ENCODE measurements at regions not wholly inside any gene's neighbourhood (a gene's known extent, or its start where the extent isn't known, plus 50 kb on each side); places are given as distances from the start of the nearest gene placed in this dataset.
A peak's percentile ranks its signal among the peaks of the same experiment; 100 is the strongest.
"Not testable (repeated sequence)": the region's sequence is repeated elsewhere in the genome, so short reads cannot be mapped to it uniquely, and the experiment has no call there.

GRCh38 chr2:109976319-109976718, 77.8 kb downstream of the LIMS3 start:
- not testable (repeated sequence) for DNase-seq (ENCODE audit: low spot score)

GRCh38 chr2:109980754-109981153, 82.3 kb downstream of the LIMS3 start:
- H3K36me3 ChIP-seq; H3K27ac ChIP-seq; H3K4me1 ChIP-seq; H3K27me3 ChIP-seq; H3K4me3 ChIP-seq; H3K9me3 ChIP-seq; DNase-seq (ENCODE audit: low spot score): not testable (repeated sequence)

More at GRCh38 chr2:109976319-109976718, 77.8 kb downstream of the LIMS3 start:
- not testable (repeated sequence) for H3K27me3 ChIP-seq, H3K4me3 ChIP-seq, H3K4me1 ChIP-seq, H3K36me3 ChIP-seq, H3K27ac ChIP-seq, H3K9me3 ChIP-seq

GRCh38 chr2:109986389-109987088, 88.1 kb downstream of the LIMS3 start:
- not testable (repeated sequence) for H3K36me3 ChIP-seq; H3K27me3 ChIP-seq; H3K4me3 ChIP-seq; H3K9me3 ChIP-seq; H3K27ac ChIP-seq; DNase-seq (ENCODE audit: low spot score); H3K4me1 ChIP-seq

GRCh38 chr2:109987089-109987420, 88.6 kb downstream of the LIMS3 start:
- not testable (repeated sequence) for H3K9me3 ChIP-seq; H3K4me3 ChIP-seq; H3K4me1 ChIP-seq; H3K36me3 ChIP-seq; H3K27ac ChIP-seq; H3K27me3 ChIP-seq; DNase-seq (ENCODE audit: low spot score)

DNA sequence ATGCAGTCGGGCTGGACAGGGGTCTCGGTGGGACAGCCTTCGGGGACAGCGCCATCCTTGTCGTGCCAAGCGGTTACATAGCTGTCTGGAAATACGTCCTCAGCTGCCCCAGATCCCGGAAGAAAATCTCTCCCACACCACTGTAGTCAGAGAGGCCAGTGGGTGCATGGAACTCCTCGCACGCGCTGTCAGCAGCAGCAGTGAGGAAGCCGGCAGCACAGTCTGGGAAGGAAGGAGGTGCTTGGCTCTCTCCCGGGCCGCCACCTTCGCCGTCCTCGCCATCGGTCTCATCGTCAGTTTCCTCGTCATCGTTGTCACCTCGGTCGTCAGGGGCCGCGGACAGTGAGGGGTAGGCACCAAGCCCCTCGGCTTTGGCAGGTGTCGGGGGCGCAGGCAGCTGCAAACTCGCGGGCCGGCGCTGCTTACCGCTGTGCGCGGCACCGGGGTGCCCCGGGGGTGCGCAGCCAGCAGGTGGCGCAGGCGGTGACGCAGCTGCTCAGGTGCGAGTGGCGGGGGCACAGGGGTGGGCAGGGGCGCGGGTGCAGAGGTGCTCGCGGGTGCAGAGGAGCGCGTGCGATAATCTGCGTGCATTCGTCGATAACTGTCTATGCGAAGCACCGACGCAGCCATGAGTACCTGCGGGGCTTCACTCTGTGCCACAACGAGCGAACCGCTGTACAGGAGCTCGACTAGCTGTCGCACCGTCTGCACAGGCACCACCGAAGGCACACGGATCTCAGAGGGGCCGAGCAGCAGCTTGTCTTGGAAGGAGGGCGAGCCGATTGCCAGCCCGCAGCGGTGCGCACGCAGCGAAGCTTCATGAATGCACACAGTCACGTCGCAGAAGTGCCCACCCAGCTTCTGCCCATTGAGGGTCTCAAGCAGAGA, 89.2 kb downstream of the LIMS3 start:
- not testable (repeated sequence) for H3K4me3 ChIP-seq; H3K27ac ChIP-seq; DNase-seq (ENCODE audit: low spot score); H3K27me3 ChIP-seq; H3K4me1 ChIP-seq; H3K36me3 ChIP-seq; H3K9me3 ChIP-seq

GRCh38 chr2:109999395-109999794, 100.9 kb downstream of the LIMS3 start:
- H3K27me3 ChIP-seq; H3K4me3 ChIP-seq; H3K9me3 ChIP-seq; H3K27ac ChIP-seq; DNase-seq (ENCODE audit: low spot score); H3K4me1 ChIP-seq; H3K36me3 ChIP-seq: not testable (repeated sequence)

DNA sequence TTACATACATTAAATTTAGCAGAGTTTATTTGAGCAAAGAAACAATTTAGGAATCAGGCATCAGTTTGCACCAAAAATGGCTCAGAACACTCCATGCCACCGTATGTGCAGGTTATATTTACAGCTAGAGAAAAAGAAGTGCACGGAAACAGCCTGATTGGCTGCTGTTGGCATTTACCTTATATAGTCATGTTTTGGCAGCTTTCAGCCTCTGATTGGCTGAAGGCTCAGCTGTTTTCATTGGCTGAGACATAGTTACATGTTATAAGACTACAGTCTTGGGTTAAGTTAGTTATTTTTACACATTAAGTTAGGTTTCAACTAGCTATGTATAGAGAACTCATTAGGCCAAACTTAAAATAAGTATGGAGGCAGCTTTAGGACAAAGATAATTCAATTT, 104.0 kb downstream of the LIMS3 start:
- not testable (repeated sequence) for H3K4me1 ChIP-seq, H3K36me3 ChIP-seq

DNA sequence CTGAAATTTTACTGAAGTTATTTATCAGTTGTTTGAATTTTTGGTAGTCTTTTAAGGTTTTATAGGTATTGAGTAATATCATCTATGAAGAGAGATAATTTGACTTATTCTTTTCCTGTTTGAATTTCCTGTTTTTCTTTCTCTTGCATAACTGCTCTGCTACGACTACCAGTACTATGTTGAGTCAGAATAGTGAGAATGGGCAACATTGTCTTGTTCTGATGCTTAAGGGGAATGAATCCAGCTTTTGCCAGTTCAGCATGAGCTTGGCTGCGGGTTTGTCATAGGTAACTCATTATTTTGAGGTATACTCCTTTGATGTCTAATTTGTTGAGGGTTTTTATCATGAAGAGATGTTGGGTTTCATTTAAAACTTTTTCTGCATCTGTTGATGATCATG, 102.2 kb downstream of the MALL start:
- not testable (repeated sequence) for H3K4me3 ChIP-seq; H3K27ac ChIP-seq; DNase-seq (ENCODE audit: low spot score); H3K27me3 ChIP-seq; H3K36me3 ChIP-seq; H3K4me1 ChIP-seq; H3K9me3 ChIP-seq

More for the DNA sequence above, 104.0 kb downstream of the LIMS3 start:
- H3K27ac ChIP-seq; H3K27me3 ChIP-seq; H3K4me3 ChIP-seq; H3K9me3 ChIP-seq; DNase-seq (ENCODE audit: low spot score): not testable (repeated sequence)

- not testable (repeated sequence) for H3K27ac ChIP-seq; H3K36me3 ChIP-seq; H3K4me1 ChIP-seq; H3K9me3 ChIP-seq; DNase-seq (ENCODE audit: low spot score); H3K27me3 ChIP-seq; H3K4me3 ChIP-seq
Measured at GRCh38 chr2:110016381-110017092, 99.1 kb downstream of the MALL start.

- H3K4me1 ChIP-seq: not testable (repeated sequence)
Measured at GRCh38 chr2:110020269-110020668, 95.4 kb downstream of the MALL start.

DNA sequence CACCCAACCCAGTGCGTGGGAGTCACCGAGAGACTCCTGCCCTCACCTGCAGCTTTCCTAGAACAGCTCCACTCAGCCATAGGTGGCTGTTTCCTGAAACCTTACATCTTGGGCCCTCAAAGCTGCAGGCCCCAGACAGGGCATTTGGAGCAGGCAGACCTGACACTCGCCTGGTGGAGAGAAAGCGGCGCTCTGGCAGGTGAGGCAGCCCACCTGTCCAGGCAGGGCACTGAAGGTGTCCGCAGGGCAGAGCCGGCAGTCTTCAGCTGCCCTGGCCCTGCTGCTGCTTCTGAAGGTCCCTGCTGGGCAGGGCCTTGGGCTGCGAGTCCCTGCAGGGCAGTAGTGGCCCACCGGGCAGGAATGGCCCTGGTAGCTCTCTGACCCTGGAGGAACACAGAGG, 93.3 kb downstream of the MALL start:
- not testable (repeated sequence) for H3K36me3 ChIP-seq, H3K4me1 ChIP-seq, H3K4me3 ChIP-seq, H3K9me3 ChIP-seq, H3K27ac ChIP-seq, H3K27me3 ChIP-seq
- DNase-seq (ENCODE audit: low spot score): peak; percentile 32

More at GRCh38 chr2:110020269-110020668, 95.4 kb downstream of the MALL start:
- H3K27ac ChIP-seq; H3K9me3 ChIP-seq; H3K27me3 ChIP-seq; H3K4me3 ChIP-seq; H3K36me3 ChIP-seq; DNase-seq (ENCODE audit: low spot score): not testable (repeated sequence)

DNA sequence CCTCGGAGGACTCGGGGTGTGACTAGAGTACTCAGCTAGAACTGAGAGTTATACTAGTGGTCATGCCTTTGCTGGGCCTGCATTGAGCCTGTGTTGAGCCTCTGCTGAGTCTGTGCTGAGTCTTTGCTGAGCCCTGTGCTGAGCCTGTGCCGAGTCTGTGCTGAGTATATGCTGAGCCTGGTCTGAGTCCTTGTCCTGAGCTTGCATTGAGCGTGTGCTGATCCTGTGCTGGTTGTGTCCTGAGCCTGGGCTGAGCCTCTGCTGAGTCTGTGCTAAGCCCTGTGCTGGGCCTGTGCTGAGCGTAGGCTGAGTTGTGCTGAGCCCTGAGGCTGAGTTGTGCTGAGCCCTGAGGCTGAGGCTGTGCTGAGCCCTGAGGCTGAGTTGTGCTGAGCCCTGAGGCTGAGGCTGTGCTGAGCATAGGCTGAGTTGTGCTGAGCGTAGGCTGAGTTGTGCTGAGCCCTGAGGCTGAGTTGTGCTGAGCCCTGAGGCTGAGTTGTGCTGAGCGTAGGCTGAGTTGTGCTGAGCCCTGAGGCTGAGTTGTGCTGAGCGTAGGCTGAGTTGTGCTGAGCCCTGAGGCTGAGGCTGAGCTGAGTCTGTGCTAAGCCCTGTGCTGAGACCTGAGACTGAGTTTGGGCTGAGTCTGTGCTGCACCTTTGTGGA, 89.4 kb downstream of the MALL start:
- H3K36me3 ChIP-seq; H3K9me3 ChIP-seq; DNase-seq (ENCODE audit: low spot score); H3K4me3 ChIP-seq; H3K4me1 ChIP-seq; H3K27ac ChIP-seq; H3K27me3 ChIP-seq: not testable (repeated sequence)

DNA sequence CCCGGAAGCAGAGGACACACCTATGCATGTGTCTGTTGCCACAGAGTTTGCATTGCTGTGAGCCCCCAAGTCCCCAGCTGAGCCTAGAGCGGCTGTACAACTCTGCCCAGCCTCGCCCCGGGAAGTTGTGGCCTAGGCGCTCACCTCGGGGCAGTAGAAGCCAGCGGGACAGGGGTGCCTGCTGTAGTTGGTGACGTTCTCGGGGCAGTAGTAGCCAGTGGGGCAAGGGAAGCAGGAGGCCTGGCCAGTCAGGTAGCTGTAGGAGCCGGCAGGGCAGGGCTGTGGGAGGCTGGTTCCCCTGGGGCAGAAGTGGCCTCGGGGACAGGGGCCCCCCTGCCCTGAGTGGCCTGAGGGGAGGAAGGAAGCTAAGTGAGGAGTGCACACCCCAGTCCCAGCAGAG, 87.2 kb downstream of the MALL start:
- not testable (repeated sequence) for H3K27me3 ChIP-seq; H3K27ac ChIP-seq; H3K9me3 ChIP-seq; H3K36me3 ChIP-seq; H3K4me3 ChIP-seq; H3K4me1 ChIP-seq; DNase-seq (ENCODE audit: low spot score)

GRCh38 chr2:110030894-110031293, 84.7 kb downstream of the MALL start:
- not testable (repeated sequence) for H3K4me3 ChIP-seq; H3K27me3 ChIP-seq; H3K27ac ChIP-seq; H3K4me1 ChIP-seq; DNase-seq (ENCODE audit: low spot score); H3K36me3 ChIP-seq; H3K9me3 ChIP-seq

Data from right atrium auricular region (tissue), 2 donors.